Activated CD4-positive, alpha-beta T cell treated with anti-CD3 and anti-CD28 coated beads for 48 hours (primary cell): ENCODE measurements at regions not wholly inside any gene's neighbourhood (a gene's known extent, or its start where the extent isn't known, plus 50 kb on each side); places are given as distances from the start of the nearest gene placed in this dataset.
"Not testable (repeated sequence)": the region's sequence is repeated elsewhere in the genome, so short reads cannot be mapped to it uniquely, and the experiment has no call there.

ENCODE experiments used
- DNase-seq: peaks from one replicate; pipeline ENCODE4 v3.0.0-alpha.2; 2020

GRCh38 chrX:43423876-43424275 lies 232.2 kb upstream of the MAOA start:
- no peak for DNase-seq

GRCh38 chrX:43436517-43436916 lies 219.6 kb upstream of the MAOA start:
- DNase-seq, result no peak

DNA sequence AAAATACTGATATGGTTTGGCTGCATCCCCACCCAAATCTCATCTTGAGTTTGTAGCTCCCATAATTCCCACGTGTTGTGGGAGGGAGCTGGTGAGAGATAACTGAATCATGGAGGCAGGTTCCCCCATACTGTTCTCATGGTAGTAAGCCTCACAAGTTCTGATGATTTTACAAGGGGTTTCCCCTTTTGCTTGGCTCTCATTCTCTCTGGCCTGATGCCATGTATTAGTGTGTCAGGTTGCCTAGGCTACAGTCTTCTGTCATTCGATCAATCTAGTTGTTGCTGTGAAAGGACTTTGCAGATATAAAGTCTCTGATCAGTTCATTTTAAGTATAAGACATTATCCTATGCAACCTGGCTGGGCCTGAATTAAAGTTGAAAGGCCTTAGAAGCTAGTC lies 209.3 kb upstream of the MAOA start:
- no peak for DNase-seq

- DNase-seq, result no peak
Observed at GRCh38 chrX:43448688-43449087, 207.4 kb upstream of the MAOA start.

DNA sequence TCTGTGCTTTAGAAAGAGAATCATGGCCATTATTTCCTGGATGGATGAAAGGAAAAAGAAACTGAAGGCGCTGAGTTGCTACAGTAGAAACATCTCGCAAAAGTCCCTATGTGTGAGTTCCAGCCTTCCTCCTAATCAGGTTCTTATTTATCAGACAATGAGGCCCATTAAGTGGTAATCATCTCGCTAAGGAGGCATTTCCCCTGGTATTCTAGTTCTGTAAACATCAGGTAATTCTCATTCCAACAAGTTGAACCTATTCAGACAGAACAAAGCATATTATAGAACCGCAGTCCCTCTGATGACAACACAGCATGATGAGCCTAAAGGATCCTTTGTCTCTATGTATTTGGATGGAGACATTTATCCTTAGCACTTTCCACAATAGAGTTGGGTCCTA lies 205.7 kb upstream of the MAOA start:
- no peak for DNase-seq

DNA sequence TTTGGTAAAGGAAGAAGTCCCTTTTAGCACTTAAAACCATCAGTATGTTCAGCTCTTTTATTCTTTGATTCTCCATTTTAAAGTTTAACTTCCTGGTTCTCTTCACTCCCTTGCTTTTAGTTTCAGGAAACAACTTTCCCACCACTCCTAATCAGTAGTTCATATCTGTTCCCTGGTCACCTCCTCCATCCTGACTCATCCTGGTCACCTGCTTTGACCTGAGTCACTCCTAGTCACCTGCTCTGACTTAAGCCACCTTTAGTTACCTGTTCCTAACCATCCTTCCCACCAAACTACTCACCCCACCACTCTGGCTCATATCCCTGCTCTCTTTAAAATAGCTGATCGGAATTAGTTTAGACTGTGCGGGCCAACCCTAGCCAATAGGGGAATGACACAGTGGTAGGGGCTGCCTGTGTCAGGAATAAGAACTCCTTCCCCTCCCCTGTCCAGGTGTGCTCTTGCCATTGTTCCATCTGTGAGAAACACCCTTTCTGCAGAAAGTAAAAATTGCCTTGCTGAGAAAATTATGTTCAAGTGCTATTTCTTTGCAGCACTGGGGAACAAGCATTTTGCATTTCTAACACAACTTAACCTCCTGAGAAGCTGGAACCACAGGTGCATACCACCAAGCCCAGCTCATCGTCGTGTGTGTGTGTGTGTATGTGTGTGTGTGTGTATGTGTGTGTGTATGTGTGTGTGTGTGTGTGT lies 204.0 kb upstream of the MAOA start:
- DNase-seq, result not testable (repeated sequence)

DNA sequence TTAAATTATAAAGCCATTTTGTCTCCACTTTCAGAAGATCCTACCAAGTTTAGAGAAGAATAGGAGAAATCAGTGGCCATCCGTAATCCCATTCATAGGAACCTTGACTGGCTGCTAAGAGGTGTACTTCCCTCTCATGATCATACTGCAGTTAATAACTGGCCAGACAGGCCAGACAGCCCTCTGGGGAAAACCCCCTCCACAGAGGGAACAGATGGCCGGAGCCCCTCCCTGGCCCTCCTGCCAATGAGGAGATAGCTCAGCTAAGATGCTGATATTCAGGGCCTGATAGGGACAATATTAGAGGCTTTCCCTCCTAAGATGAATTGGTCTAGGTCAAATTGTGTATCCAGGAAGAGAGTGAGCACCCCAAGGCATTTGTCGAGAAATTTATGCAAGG lies 200.0 kb upstream of the MAOA start:
- no peak for DNase-seq

GRCh38 chrX:43456906-43457305 lies 199.2 kb upstream of the MAOA start:
- DNase-seq, result no peak

DNA sequence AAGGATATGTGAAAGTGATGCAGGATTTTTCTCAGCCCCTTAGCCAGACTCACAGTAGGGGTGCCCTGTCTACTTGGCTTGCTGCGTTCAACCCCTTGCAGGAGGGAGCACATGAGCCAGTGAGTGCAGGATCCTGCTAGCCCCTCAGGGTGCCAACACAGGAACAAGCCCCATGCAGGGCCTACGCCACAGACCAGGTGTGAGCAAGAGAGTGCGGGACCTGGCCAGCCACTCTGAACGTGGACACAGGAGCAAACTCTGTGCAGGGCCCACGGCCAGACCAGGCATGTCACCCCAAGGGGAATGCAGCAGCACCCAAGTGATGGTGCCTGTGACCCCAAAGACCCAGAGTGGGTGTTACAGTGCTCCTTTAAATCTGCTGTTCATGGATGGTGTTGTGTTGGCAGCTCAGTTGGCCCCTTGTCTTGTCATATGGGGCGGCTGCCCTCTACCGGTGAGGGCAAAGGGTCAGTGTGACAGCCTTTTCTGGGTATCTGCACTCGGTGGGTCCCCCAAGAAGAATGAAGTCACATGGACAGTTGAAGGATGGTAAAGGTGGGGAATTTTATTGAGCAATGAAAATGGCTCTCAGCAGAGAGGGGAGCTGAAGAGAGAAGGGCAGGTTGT lies 188.4 kb upstream of the MAOA start:
- DNase-seq, result no peak

DNA sequence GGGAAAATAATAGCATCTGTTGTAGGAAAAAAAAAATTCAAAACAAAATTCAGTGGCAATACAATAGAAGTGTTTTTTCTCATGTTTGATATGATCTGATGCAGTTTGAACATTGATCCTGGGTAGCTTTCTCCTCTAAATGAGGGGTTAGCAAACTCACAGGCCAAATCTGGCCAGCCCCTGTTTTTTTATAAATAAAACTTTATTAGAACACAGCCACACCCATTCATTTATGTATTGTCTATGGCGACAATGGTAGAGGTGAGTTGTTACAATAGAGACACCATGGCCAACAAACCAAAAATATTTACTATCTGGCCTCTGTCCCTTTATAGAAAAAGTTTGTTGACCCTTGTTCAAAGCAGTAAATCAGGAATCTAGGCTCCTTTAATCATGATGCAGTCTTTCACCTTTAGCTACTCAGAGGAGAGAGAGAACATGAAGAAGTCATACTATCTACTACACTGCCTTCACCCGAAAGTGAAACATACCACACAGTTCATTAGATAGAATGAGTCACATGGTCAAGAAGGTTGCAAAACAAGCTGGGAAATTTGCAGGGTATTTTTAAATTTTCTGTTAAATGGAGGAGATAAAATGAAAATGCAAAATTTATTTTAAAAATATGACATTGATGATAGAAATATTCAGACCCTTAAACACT lies 186.6 kb upstream of the MAOA start:
- no peak for DNase-seq

- DNase-seq, result no peak
Observed at GRCh38 chrX:43474321-43474720, 181.8 kb upstream of the MAOA start.

DNA sequence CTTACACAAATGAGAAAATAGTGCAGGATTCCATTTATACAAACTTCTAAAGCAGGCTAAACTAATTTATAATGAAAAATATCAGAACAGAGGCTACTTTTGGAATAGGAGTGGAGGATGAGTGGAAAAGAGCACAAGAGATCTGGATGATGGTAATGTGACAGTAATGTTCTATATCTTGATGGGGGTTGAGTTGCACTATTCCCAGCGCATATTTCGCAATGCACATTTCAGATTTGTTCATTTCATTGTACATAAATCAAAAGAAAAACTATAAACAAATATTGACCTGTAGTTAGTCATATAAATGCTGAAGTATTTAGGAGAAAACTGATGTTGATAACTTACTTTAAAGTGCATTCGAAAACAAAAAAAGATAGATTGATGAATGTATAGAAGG lies 177.0 kb upstream of the MAOA start:
- DNase-seq, result no peak

- no peak for DNase-seq
Observed at GRCh38 chrX:43479850-43480249, 176.2 kb upstream of the MAOA start.

DNA sequence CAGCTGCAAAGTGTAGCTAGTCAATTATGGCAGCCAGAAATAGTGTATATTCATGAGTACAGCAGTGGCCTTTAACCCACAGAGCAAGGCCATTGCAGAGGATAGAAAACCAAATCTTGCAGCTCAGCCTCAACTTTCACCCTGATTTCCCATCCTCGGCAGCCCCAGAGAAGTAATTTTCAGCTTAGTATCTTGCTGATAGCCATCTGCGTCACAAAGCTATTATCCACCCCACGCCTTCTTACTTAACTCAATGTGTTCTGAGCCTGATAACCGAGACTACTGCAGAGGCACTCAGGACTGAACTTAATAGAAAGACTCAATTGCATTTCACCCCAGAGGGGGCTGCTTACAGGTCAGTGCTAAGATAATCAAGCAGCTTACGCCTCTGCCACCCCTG lies 174.5 kb upstream of the MAOA start:
- DNase-seq, result no peak

GRCh38 chrX:43493756-43494155 lies 162.3 kb upstream of the MAOA start:
- no peak for DNase-seq

GRCh38 chrX:43500246-43500645 lies 155.9 kb upstream of the MAOA start:
- no peak for DNase-seq

DNA sequence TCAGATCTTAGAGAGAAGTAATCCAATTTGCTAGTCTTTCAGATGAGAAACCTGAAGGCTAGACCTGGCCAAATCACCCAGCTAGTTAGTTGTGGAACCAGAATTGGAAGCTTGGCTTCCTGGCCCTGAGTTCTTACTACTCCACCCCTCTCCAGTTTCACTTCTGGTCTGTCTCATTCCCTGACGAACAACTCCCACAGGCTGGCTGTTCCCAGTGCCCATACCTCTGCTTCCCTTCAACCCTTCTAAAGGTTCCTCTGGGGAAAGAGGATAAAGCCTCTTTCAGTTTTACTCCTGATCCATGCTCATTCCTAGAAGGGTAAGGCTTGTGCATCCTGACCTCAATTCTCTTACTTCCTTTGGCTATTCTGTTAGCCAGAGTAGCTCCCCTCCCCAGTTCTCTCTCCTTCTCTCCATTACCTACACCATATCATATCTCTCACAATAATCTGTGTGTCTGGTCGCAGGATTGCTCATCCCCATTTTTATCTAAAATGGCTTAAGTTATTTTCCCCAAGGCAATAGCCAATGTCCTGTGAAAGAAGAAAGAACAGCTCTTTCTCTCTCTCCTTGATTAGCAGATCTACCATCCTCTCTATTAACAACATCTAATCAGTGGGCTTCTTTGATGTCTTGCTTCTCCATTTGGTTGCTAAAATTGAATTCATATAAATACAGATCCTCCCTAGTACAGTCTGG lies 155.0 kb upstream of the MAOA start:
- no peak for DNase-seq

GRCh38 chrX:43504394-43504793 lies 151.7 kb upstream of the MAOA start:
- DNase-seq, result no peak

DNA sequence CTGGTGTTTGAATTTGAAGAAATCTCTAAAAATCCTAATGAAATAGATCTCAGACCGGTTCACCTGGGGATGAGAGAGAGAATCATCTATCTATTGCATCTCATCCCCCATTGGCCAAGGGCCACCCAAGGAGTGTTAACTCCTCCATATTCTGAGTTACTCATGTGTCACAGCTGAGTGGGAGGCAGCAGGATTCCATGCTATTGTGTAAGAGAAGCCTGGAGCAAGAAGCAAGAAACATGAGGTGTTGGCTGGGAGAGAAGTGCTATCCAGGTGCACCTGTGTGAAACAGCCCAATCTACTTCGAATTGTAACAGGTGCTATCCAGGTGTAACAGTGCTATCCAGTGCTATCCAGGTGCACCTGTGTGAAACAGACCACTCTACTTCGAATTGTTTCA lies 150.3 kb upstream of the MAOA start:
- no peak for DNase-seq

GRCh38 chrX:43508694-43509093 lies 147.4 kb upstream of the MAOA start:
- no peak for DNase-seq

DNA sequence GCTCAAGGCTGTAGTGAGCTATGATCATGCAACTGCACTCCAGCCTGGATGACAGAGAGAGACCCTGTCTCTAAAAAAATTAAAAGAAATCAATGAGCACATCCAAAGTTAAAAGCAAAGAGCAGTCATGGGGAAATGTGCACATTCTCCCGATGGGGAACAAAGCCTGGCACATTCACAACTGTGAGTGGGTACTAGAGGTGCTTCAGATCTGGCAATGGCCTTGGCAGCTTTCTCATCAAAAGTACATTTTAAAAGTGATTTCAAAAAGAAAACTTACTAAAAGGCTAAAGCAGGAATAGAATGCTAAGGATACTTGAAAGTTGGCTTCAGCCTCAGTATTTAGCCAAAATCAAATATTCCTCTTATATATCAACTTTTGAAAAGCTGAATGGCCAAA lies 145.9 kb upstream of the MAOA start:
- DNase-seq, result no peak

DNA sequence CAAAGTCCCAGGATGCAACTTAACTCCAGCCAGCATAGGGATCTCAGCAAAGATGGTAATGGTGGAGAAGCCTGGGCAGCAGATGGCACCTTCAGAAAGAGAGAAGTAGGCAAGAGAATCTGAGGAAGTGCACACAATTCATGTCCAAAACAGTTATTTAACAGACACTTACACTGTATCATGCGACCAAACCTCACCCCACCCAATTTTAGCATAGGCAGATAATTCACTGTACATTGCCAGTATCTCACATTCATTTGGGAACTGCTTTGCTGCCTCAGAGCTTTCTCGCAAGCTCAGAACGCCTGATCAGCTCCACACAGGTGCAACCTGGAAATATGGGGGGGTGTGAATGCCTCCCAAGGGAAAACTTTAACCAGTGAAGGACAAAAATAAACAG lies 143.0 kb upstream of the MAOA start:
- no peak for DNase-seq

- no peak for DNase-seq
Observed at GRCh38 chrX:43514820-43515219, 141.3 kb upstream of the MAOA start.

- no peak for DNase-seq
Observed at GRCh38 chrX:43522582-43522981, 133.5 kb upstream of the MAOA start.
